Stimulated activated memory B cell treated with anti-CD40 and anti-IgM and Interleukin-4, amounts not matched to agents 10 μg/mL and 1 μg/mL and 100 μg/mL, for 72 hours (primary cell): ENCODE measurements at regions not wholly inside any gene's neighbourhood (a gene's known extent, or its start where the extent isn't known, plus 50 kb on each side); places are given as distances from the start of the nearest gene placed in this dataset.
"Not testable (repeated sequence)": the region's sequence is repeated elsewhere in the genome, so short reads cannot be mapped to it uniquely, and the experiment has no call there.

Experiments used
- ATAC-seq: fragments of 150-1000 bp; cut with Tn5 transposase; 2 replicates; pipeline ENCODE4 v1.10.0; 2021
- H3K27ac Mint-ChIP-seq: one replicate; pipeline ENCODE4 v1.8.0; 2022; ENCODE audit warnings: mild to moderate bottlenecking, mixed read lengths
- H3K27me3 Mint-ChIP-seq: one replicate; pipeline ENCODE4 v1.8.0; 2022; ENCODE audit warnings: mixed read lengths
- H3K36me3 Mint-ChIP-seq: one replicate; pipeline ENCODE4 v1.8.0; 2022; ENCODE audit warnings: mixed read lengths
- H3K4me1 Mint-ChIP-seq: one replicate; pipeline ENCODE4 v1.8.0; 2022; ENCODE audit warnings: mixed read lengths
- H3K4me3 Mint-ChIP-seq: one replicate; pipeline ENCODE4 v1.8.0; 2022; ENCODE audit warnings: mild to moderate bottlenecking, moderate library complexity, mixed read lengths
- H3K9me3 Mint-ChIP-seq: one replicate; pipeline ENCODE4 v1.8.0; 2022; ENCODE audit warnings: mixed read lengths

DNA sequence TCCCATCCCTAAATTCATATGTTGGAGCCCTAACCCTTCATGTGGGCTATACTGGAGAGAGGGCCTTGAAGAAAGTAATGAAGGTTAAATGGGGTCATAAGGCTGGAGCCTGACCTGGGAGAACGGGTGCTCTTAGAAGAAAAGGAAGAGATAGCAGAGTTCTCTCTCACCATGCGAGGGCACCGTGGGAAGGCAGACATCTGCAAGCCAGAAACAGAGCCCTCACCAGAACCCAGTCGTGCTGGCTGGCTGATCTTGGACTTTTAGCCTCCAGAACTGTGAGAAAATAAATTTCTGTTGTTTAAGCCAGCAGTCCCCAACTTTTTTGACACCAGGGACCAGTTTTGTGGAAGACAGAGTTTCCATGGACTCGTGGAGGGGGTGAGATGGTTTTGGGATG is 149.3 kb downstream of the ATP23 start:
- Mint-ChIP-seq H3K36me3 (no peaks in the 10 kb centered on the region), H3K9me3 (no peaks in the 10 kb centered on the region), H3K27me3 (no peaks in the 10 kb centered on the region), H3K4me1 (no peaks in the 10 kb centered on the region), H3K4me3 (no peak overlapping the region), H3K27ac (no peak overlapping the region)
- no peak for ATAC-seq

GRCh38 chr12:58095002-58095401 is 153.6 kb downstream of the ATP23 start:
- H3K27ac Mint-ChIP-seq: no peak overlapping the region
- H3K27me3 Mint-ChIP-seq: peaks cover 10% of the 10 kb centered on the region
- H3K4me3 Mint-ChIP-seq: no peak overlapping the region
- no peaks in the 10 kb centered on the region for H3K4me1 Mint-ChIP-seq
- no peak for ATAC-seq
- no peaks in the 10 kb centered on the region for H3K36me3 Mint-ChIP-seq
- no peaks in the 10 kb centered on the region for H3K9me3 Mint-ChIP-seq

DNA sequence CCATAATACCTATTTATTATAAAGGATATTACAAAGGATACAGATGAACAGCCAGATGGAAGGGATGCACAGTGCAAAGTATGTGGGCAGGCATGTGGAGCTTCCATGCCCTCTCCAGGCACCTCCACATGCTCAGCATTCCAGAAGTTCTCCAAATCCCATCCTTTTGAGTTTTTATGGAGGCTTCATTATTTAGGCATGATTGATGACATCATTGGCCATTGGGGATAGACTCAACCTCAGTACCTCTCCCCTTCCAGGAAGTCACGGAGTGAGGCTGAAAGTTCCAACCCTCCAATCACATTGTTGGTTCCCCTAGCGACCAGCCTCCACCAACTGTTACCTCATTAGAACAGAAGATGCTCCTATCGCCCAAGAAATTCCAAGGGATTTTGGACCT is 156.4 kb downstream of the ATP23 start:
- Mint-ChIP-seq H3K4me3 (no peak overlapping the region), H3K9me3 (peaks cover 3% of the 10 kb centered on the region), H3K4me1 (no peaks in the 10 kb centered on the region), H3K27ac (no peak overlapping the region), H3K27me3 (peaks cover 11% of the 10 kb centered on the region), H3K36me3 (no peaks in the 10 kb centered on the region)
- no peak for ATAC-seq

- ATAC-seq: no peak
- Mint-ChIP-seq H3K4me1 (no peaks in the 10 kb centered on the region), H3K27ac (no peak overlapping the region), H3K27me3 (peaks cover 11% of the 10 kb centered on the region), H3K36me3 (no peaks in the 10 kb centered on the region), H3K9me3 (peaks cover 3% of the 10 kb centered on the region), H3K4me3 (no peak overlapping the region)
These were observed 158.1 kb downstream of the ATP23 start for GRCh38 chr12:58099476-58099875.

DNA sequence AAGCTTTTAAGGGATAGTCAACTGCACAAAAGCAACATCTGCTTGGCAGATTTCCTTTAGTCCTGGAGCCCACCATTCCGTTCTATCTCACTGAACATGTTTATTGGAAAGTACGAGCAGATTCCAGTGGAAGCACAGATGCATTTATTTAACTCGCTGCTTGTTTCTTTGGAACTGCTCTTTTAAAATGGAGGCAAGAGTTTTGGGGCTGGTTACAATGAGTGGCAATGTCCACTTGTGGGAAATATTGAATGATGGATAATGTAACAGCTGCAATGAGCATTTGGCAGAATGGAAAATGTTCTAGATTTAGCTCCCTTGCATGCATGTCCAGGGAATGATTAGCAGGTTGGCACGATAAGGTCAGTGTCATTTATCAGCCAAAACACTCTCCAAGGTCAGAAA is 163.0 kb downstream of the ATP23 start:
- peaks cover 8% of the 10 kb centered on the region for H3K27me3 Mint-ChIP-seq
- H3K27ac Mint-ChIP-seq: no peak overlapping the region
- no peaks in the 10 kb centered on the region for H3K36me3 Mint-ChIP-seq
- peaks cover 3% of the 10 kb centered on the region for H3K9me3 Mint-ChIP-seq
- H3K4me1 Mint-ChIP-seq: no peaks in the 10 kb centered on the region
- H3K4me3 Mint-ChIP-seq: no peak overlapping the region
- no peak for ATAC-seq

- Mint-ChIP-seq H3K36me3 (no peaks in the 10 kb centered on the region), H3K27me3 (no peaks in the 10 kb centered on the region), H3K4me1 (no peaks in the 10 kb centered on the region), H3K4me3 (no peak overlapping the region), H3K9me3 (peaks cover 3% of the 10 kb centered on the region), H3K27ac (no peak overlapping the region)
- no peak for ATAC-seq
These were observed 164.1 kb downstream of the ATP23 start for GRCh38 chr12:58105225-58106119.

DNA sequence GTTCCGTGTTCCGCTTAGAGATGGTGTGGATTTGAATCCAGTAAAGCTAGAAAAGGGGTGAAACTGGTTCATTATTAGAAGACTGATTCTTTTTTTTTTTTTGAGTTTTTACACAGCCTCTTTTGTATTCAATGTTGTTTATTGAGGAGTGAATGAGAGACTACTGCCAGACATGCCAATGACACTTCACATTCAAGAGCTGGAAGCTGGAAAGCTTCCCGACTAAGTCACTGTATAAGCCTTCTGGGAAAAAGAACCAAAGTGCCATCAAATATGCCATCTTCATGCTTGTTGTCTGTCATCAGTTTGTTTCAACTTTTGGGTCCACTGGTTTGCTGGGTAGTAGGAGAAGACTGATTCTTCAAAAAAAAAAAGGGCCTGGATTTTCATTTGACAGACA is 164.8 kb downstream of the ATP23 start:
- no peaks in the 10 kb centered on the region for H3K4me1 Mint-ChIP-seq
- no peak overlapping the region for H3K27ac Mint-ChIP-seq
- no peaks in the 10 kb centered on the region for H3K27me3 Mint-ChIP-seq
- no peak overlapping the region for H3K4me3 Mint-ChIP-seq
- no peaks in the 10 kb centered on the region for H3K36me3 Mint-ChIP-seq
- ATAC-seq: no peak
- H3K9me3 Mint-ChIP-seq: peaks cover 3% of the 10 kb centered on the region

DNA sequence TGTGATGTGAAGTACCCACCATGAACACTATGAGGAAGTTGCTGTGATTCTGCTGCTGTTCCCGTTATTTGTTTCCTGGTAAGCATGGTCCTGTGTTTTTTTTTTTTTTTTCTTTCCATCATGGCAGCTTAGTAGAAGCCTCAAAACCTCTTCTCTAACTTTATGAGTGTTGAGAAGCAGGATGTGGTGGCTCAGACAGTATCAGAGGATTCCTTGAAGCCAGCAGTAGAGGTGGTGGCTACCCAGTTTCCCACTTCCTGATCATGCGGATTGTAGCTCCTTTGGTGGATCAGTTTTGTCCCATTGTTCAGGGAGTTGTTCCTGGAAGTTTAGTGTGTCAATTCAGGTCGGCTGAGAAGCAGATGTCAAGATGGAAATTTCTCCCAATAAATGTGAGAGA is 175.8 kb downstream of the ATP23 start:
- Mint-ChIP-seq H3K27me3 (peaks cover 8% of the 10 kb centered on the region), H3K27ac (no peak overlapping the region), H3K4me3 (no peak overlapping the region), H3K9me3 (peaks cover 2% of the 10 kb centered on the region), H3K4me1 (no peaks in the 10 kb centered on the region), H3K36me3 (no peaks in the 10 kb centered on the region)
- no peak for ATAC-seq

GRCh38 chr12:58117667-58118066 is 176.3 kb downstream of the ATP23 start:
- no peaks in the 10 kb centered on the region for H3K4me1 Mint-ChIP-seq
- no peak for ATAC-seq
- peaks cover 4% of the 10 kb centered on the region for H3K9me3 Mint-ChIP-seq
- no peak overlapping the region for H3K4me3 Mint-ChIP-seq
- no peak overlapping the region for H3K27ac Mint-ChIP-seq
- H3K27me3 Mint-ChIP-seq: peaks cover 8% of the 10 kb centered on the region
- no peaks in the 10 kb centered on the region for H3K36me3 Mint-ChIP-seq

- H3K9me3 Mint-ChIP-seq, H3K27me3 Mint-ChIP-seq, ATAC-seq, H3K4me1 Mint-ChIP-seq, H3K27ac Mint-ChIP-seq, H3K4me3 Mint-ChIP-seq, H3K36me3 Mint-ChIP-seq: not testable (repeated sequence)
These were observed 184.4 kb downstream of the ATP23 start for GRCh38 chr12:58125761-58126160.

DNA sequence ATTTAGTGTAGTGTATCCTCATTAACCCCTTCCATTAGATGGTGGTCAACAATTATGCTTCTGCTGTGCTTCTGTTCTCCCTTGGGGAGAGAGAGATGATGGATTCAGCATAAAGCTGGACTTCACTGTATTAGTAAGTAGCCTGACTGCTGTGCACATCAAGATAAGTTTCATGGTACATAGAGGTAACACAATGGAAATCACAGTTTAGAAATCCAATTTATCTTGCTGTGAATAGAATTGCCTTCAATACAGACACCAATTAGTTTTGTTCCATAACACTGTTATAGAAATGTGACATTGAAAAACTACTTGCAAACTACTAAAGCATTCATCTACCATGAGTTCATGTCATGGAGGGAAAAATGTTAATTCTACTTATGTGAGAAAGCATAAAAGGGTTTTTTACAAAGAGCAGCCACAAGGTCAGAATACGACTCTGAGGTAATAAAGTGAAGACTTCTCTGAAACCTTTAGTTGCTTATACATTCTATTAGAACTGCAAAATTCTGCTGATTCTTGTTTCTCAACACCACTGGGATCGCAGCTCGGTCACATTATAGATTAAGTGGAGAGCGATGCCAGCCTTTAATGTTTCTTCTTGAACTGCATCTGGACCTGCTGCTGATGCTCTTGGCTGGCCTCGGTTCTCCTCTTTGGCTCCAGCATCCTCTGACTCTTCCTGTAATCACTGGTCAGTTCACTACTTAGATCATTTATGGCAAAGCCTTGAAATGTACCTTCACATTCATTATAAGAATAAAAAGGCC is 190.8 kb downstream of the ATP23 start:
- Mint-ChIP-seq H3K27ac (no peak overlapping the region), H3K4me3 (no peak overlapping the region), H3K4me1 (no peaks in the 10 kb centered on the region), H3K27me3 (no peaks in the 10 kb centered on the region), H3K9me3 (peaks cover 5% of the 10 kb centered on the region), H3K36me3 (no peaks in the 10 kb centered on the region)
- no peak for ATAC-seq

DNA sequence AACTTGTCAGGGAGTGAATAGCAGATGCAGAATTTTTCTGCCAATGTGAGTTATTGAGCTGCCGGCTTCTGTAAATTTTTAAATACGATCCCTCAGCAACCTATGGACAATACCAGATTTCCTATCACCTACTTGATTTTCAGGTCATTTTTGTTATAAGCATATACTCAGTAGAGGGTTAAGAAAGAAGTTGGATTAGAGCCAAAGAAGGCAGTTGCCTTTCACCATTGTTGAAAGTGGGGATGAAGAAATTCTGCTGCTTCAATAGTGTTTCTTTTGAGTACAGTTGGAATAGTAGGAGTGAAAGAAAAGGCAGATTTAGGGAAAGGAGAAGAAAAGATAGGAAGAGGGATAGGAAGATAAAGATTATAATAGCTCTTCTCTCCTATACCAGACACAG is 197.1 kb downstream of the ATP23 start:
- Mint-ChIP-seq H3K4me3 (no peak overlapping the region), H3K4me1 (no peaks in the 10 kb centered on the region), H3K27me3 (no peaks in the 10 kb centered on the region)

DNA sequence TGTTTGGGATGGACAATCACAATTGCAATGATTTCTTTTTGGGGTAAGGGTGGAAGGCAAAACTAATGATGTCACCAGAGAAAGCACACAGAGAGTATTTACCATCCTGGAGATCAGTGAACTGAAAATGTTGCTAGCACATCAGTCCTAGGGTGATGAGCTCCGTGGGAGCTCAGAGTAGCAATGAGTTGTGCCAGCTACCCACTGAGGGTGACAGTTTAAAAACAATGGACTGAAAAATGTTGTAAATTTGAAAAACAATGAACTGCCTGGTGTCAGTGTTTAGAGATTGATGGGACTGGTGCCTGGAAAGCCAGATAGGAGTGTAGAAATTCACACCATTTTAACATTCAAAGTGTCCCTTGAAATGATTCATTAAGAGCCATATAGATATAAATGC is 198.5 kb downstream of the ATP23 start:
- ATAC-seq: no peak
- H3K4me3 Mint-ChIP-seq: no peak overlapping the region

More for the DNA sequence above, 197.1 kb downstream of the ATP23 start:
- ATAC-seq: no peak
- Mint-ChIP-seq H3K36me3 (no peaks in the 10 kb centered on the region), H3K9me3 (peaks cover 5% of the 10 kb centered on the region), H3K27ac (no peak overlapping the region)

DNA sequence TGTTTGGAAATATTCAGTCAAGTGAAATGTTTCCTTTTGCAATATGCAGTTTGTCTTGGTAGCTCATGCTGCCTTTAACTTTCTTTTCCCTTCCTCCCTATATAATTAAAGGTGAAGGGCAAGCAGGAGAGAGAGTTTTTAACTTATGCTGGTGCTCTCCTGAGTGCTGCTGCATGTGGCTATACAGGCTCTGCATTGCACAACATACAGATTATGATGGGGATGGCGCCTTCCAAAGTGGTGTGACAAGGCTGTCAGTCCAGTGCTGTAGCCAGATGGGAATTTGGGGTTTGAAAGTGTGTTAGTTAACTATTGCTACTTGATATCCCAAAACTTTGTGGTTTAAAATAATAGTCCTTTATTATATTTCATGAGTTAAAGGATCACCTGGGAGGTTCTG is 199.0 kb downstream of the ATP23 start:
- Mint-ChIP-seq H3K27ac (no peak overlapping the region), H3K4me1 (no peaks in the 10 kb centered on the region), H3K4me3 (no peak overlapping the region), H3K36me3 (no peaks in the 10 kb centered on the region), H3K27me3 (no peaks in the 10 kb centered on the region), H3K9me3 (peaks cover 9% of the 10 kb centered on the region)
- ATAC-seq: no peak

More for the DNA sequence above, 198.5 kb downstream of the ATP23 start:
- Mint-ChIP-seq H3K36me3 (no peaks in the 10 kb centered on the region), H3K9me3 (peaks cover 5% of the 10 kb centered on the region), H3K27me3 (no peaks in the 10 kb centered on the region), H3K27ac (no peak overlapping the region), H3K4me1 (no peaks in the 10 kb centered on the region)

GRCh38 chr12:58142991-58143390 is 201.6 kb downstream of the ATP23 start:
- Mint-ChIP-seq H3K9me3 (peaks cover 12% of the 10 kb centered on the region), H3K27me3 (peaks cover 10% of the 10 kb centered on the region), H3K27ac (no peak overlapping the region), H3K4me3 (no peak overlapping the region), H3K4me1 (no peaks in the 10 kb centered on the region), H3K36me3 (no peaks in the 10 kb centered on the region)
- ATAC-seq: no peak

DNA sequence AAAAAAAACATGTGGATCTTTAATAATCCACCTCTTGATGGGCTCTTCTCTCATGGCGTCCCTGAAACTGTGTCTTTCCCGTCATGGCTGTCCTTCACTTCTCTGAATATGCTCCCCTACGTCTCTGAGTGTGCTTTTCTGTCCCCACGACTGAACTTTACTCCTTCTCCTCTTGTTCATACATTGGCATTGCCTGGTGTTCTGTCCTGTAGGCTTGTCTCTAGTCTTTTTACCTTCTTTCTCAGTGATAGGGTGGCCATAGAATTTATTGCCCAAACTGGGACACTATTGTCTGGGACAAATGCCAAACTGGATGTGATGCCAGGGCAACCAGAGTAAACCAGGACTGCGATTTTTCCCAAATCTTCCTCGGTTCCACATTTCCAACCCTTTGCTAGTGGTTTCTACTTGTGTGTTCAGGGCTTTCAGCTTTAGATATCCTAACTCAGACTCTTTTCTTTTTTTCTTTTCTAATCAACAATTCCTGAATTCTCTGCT is 202.2 kb downstream of the ATP23 start:
- H3K9me3 Mint-ChIP-seq: peaks cover 12% of the 10 kb centered on the region
- peaks cover 11% of the 10 kb centered on the region for H3K27me3 Mint-ChIP-seq
- no peaks in the 10 kb centered on the region for H3K4me1 Mint-ChIP-seq
- no peak for ATAC-seq
- no peak overlapping the region for H3K4me3 Mint-ChIP-seq
- H3K36me3 Mint-ChIP-seq: no peaks in the 10 kb centered on the region
- H3K27ac Mint-ChIP-seq: no peak overlapping the region
